CD4-positive, alpha-beta T cell treated with Interleukin-6 at 100 ng/mL for 8 hours (primary cell): ENCODE measurements at regions not wholly inside any gene's neighbourhood (a gene's known extent, or its start where the extent isn't known, plus 50 kb on each side); places are given as distances from the start of the nearest gene placed in this dataset.

ENCODE experiments used
- DNase-seq: peaks from one replicate; pipeline ENCODE4 v3.0.0-alpha.2; 2020; ENCODE audit warnings: mixed read lengths, low spot score

DNA sequence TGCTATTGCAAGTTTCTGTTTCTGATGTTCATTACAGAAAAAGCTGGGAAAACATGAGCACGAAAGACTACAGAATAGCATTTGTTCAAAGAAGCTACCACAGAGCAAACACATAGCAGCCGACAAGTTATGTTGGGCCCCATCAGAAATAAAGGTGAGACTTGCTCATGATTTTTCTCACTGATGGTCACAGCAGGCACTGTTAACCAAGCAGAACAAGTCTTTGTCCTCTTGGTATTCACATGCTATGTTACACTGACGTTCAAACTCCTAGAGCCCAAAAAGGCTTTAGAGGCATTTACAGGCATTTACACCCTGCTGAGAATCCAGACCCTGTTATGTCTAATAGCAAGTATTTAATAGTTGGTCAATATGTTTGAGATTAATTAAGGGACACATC is 235.0 kb upstream of the HNMT start:
- no peak for DNase-seq

DNA sequence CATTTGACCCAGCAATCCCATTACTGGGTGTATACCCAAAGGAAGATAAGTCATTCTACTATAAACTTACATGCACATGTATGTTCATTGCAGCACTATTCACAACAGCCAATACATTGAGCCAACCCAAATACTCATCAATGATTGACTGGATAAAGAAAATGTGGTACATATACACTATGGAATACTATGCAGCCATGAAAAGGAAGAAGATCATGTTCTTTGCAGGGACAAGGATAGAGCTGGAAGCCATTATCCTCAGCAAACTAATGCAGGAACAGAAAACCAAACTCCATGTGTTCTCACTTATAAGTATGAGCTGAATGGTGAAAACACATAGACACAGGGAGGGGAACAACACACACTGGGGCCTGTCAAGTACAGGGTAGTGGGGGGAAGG is 226.7 kb upstream of the HNMT start:
- no peak for DNase-seq

DNA sequence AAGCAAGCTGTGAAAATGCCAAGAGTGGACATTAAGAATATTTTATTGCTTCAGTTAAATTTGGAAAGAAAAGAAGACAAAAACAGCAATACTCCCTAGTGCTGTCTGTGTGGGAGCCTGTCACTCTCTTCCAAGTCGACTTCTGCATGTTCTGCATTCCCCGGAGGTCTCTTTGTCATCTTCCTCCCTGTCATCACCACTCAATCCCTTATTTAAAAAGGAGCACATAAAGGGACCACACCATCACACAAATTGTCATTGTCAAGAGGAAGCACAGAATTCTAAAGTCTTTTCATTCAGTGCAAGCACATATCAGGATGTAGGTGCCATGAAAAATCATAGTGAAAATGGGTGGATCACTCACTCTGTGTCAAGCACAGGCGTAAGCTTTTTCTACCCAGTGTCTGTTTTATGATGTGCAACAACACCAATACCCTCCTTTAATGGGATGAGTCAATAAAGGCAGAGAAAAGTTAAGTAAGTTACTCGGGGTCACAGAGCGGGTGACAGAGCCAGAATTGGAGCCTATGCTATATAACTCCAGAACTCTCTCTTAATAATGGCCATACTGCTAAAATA is 222.4 kb upstream of the HNMT start:
- no peak for DNase-seq

DNA sequence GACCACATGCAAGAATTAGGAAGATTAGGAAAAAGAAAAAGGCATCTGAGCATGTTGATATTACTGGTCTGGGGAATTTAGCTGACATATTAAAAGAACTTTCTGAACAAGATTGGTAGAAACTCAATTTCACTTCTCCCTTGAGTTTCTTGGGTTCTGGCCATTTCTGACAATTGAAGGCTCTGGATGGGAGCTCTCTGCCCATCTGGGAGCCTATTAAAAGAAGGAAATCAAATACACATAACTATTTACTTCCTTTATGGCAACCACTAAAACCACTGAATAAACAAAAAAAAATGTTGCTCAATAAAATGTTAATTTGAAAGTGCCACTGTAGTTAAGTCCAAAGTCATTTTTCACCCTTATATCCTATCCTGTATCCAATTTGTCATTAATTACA is 216.8 kb upstream of the HNMT start:
- no peak for DNase-seq

- DNase-seq: no peak
Observed at GRCh38 chr2:137748533-137748932, 215.7 kb upstream of the HNMT start.

DNA sequence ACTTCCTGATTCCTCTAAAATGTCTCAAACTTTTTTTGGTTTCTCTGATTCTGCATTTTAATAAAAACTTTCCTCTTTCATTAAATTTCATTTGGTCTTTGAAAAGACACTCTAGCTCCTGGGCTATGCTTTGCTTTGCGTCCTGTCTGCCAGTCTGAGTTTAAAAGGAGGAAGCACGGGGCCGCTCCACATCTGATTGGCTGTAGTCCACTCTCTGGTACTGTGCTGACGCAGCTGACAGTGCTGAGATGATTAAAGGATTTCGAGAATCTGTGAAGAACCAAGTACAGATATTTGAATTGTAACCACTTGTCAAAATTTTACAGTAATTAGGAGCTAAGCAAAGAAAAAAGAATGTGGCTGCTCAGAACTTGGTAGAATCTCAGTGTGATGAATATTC is 199.6 kb upstream of the HNMT start:
- DNase-seq: no peak

DNA sequence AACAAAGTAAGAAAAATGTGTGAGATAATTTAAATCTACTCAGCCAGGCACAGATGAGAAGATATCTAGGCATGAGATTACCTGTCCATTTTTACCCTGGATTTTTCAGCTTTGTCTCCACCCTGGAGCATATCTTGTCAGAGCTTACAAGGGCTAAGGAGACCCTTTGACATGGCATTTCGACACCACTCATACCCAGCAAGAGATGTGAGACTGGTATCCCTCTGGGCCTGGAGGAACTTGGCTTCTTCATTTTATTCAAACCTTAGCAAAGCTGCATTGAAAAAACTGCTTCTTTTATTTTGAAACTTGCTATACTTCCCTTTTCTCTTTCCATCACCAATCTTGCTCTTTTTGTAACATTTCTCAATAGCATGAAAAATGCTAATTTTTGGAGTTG is 194.9 kb upstream of the HNMT start:
- DNase-seq: no peak

DNA sequence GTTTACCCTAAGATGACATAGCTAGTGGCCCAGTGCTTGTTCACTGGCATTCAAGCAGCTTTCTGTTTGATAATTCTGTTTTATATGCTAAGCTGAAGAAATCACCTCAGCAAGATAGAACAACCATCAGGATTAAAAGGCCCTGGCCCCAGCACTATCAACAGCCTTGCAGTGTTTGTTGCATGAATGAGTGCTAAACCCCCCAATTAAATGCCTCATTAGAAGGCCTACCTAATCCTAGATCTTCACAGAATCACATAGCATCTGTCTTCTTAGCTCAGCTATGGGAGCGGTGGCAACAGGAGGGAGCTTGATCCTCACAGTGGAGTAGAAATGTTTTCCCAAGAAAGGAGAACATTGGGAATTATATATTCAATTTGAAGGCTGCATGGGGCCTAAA is 194.1 kb upstream of the HNMT start:
- no peak for DNase-seq

DNA sequence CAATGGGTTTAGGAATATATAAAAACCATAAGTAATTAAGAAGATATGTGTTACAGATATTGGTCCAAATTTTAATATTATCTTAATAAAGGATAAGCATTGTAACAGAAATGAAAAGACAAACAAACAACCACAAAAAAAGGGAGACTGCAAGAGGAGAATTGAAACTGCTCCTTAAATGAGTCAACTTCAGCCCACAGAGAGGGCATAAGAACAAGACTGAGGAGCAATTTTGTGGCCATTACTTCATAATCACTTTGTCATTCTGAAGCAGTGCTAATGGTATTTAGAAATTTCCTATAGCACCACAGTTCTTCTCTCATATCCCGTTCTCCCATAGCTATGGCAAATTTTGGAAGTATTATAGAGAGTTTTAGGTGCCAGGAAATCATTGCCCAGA is 193.2 kb upstream of the HNMT start:
- no peak for DNase-seq

GRCh38 chr2:137772451-137772850 is 191.8 kb upstream of the HNMT start:
- DNase-seq: no peak

GRCh38 chr2:137775529-137775928 is 188.7 kb upstream of the HNMT start:
- no peak for DNase-seq

DNA sequence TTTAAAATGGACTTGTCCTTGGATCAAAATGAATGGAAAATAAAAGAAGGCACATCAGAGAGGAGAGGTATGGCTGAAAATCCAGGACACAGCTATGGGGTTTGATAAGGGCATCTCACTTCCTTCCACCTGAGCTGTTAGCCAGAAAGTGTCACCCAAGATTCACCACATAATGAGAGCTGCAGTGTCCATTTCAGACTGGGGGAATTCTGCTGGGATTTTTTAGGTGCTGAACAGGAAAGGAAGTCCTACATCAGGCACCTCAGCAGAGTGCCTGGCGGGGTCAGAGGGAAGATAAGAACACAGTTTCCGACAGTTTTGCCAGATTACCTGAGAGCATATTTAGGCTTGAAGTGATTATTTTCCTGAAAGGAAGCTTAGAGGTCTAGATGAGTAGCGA is 187.6 kb upstream of the HNMT start:
- no peak for DNase-seq

GRCh38 chr2:137797641-137798040 is 166.6 kb upstream of the HNMT start:
- DNase-seq: no peak

- DNase-seq: no peak
Observed at GRCh38 chr2:137799600-137799999, 164.7 kb upstream of the HNMT start.

DNA sequence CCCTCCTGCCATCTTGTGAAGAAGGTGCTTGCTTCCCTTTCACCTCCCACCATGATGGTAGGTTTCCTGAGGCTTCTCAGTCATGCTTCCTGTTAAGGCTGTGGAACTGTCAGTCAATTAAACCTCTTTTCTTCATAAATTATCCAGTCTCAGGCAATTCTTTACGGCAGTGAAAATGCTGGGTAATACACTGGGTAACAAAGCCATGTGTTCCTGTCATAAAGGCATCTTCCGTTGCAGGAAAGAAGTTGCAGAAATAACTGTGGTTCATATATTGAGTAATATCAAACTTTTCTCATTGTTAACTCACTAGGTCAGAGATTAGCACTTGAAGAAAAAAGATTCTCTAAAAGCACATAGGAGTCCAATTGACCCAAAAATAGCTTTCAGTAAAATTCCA is 163.9 kb upstream of the HNMT start:
- no peak for DNase-seq

GRCh38 chr2:137801228-137801627 is 163.0 kb upstream of the HNMT start:
- DNase-seq: no peak

DNA sequence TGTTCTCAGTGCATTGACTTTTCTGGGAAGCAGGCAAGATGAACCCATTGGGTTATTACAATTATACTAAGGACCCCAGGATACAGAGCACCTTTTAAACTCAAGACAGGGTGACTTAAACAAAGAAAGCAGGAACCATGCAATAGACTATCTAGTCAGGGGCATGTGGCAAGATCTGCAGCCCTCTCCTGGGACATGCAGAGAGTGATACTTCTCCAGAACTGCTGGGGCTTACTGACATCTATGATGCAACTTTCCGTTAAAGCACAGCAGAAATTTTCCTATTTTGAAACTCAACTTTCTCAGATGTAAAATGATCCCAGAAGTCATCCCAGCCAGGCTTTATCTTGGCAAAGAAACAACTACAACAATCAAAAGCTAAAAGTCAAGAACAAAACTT is 162.2 kb upstream of the HNMT start:
- no peak for DNase-seq

- DNase-seq: no peak
Observed at GRCh38 chr2:137806068-137806805, 158.0 kb upstream of the HNMT start.

- no peak for DNase-seq
Observed at GRCh38 chr2:137809252-137809651, 155.0 kb upstream of the HNMT start.

DNA sequence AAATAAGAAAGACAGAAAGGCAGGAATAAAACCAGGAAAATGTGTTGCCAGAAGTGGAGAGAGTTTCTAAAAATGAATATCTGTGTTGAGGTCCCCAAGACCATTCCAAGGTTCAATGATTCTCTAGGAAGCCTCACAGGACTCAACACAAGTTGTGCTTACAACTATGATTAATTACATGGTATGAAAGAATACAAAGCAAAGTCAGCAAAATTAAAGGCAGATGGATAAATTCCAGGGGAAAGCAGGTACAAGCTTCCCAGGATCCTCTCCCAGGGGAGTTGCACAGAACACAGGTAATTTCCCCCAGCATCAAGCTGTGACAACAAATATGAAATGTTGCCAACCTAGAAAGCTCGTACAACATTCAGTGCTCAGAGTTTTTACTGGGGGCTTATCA is 154.4 kb upstream of the HNMT start:
- no peak for DNase-seq

GRCh38 chr2:137812517-137812916 is 151.8 kb upstream of the HNMT start:
- no peak for DNase-seq

DNA sequence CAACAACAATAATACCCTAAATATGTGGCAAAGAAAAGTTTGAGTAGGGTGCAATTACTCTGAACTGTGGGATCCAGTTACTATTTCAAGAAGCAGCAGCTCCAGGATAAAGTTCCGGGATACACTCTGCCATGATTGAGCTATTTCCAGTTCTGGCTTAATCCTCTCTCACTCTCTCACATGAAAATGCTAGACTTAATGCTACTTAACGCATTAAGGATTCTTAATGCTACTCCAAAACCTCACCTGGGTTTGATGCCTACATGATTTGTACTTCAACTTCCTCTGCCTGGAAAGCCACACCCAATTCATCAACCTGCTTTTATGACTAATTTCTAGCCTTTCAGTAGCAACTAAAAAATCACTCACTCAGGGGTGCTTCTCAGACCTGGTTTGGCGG is 151.1 kb upstream of the HNMT start:
- no peak for DNase-seq

DNA sequence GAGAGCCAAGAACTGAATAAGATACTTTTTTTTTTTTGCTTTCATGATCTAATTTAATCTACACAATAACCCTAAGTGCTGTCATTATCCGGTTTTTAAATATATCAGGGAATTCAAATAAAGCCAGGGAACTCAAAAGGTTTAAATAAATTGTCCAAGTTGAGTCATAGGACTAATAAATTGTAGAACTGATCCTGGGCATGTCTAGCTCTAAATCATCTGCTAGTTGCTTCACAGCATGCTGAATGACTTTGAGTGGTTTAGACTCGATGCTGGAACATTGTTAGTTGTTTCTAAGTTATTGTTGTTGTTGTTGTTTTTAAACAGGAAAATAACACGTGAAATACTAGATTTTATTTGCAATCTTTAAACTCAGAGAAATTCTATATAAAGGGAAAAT is 147.2 kb upstream of the HNMT start:
- DNase-seq: no peak

- no peak for DNase-seq
Observed at GRCh38 chr2:137823196-137823595, 141.1 kb upstream of the HNMT start.
